GM21737 (cell line): ENCODE measurements at regions not wholly inside any gene's neighbourhood (a gene's known extent, or its start where the extent isn't known, plus 50 kb on each side); places are given as distances from the start of the nearest gene placed in this dataset.
"Not testable (repeated sequence)": the region's sequence is repeated elsewhere in the genome, so short reads cannot be mapped to it uniquely, and the experiment has no call there.

Experiments used
- ATAC-seq: cut with Tn5 transposase; IDR thresholded peaks from one replicate; pipeline ENCODE4 v1.9.1; 2021; ENCODE audit warnings: mild to moderate bottlenecking, moderate library complexity; ENCODE audit not compliant: unreplicated experiment

DNA sequence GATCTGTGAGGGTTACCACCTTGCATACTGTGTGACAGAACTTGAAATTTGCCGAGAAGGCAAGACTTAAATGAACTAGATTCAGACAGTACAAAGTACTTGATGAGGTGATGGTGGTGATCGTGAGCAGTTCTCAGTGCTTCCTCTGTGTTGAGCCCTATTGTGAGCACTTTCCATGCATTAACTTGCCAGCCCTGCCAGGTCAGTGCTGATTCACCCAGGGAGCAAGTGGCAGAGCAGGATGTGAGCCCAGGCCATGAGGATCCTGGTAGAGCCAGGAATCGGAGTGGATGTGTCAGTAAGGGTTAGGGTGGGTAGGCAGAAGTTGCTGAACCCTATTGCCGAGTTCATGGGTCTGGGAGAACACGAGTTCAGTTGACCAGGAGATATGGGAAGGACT is 4545.7 kb upstream of the TPTE start:
- not testable (repeated sequence) for ATAC-seq

- ATAC-seq, result not testable (repeated sequence)
Observed at GRCh38 chr21:5997586-5997985, 4523.8 kb upstream of the TPTE start.

DNA sequence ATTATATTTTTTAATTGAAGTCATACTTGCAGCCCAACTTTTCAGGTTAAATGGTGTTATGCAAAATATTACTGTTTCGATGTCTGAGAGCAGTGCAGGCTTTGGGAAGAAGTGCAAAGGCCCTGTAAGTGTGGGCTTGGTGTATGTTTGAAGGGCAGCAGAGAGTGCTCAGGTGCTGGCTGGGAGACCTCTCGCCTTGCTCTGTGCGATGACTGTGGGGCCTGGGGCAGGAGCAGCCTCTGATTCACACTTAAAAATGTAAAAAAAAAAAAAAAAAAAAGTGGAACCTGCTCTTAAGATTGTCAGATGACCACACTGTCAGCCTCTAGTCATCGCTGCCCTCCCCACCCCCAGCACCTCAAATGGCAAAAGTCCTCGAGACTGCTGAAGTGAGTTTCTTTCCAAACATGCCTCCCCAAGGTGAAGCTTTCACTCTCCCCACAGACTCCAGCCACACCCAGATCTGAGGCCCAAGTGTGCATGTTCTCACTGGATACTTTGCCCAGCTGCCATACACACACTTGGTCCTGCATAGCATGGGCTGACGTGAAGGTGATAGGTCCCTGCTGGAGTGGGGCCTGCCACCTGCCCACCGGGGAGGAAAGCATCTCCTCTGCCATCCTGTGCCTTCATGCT is 4505.8 kb upstream of the TPTE start:
- not testable (repeated sequence) for ATAC-seq

- not testable (repeated sequence) for ATAC-seq
Observed at GRCh38 chr21:6020460-6020859, 4500.9 kb upstream of the TPTE start.

DNA sequence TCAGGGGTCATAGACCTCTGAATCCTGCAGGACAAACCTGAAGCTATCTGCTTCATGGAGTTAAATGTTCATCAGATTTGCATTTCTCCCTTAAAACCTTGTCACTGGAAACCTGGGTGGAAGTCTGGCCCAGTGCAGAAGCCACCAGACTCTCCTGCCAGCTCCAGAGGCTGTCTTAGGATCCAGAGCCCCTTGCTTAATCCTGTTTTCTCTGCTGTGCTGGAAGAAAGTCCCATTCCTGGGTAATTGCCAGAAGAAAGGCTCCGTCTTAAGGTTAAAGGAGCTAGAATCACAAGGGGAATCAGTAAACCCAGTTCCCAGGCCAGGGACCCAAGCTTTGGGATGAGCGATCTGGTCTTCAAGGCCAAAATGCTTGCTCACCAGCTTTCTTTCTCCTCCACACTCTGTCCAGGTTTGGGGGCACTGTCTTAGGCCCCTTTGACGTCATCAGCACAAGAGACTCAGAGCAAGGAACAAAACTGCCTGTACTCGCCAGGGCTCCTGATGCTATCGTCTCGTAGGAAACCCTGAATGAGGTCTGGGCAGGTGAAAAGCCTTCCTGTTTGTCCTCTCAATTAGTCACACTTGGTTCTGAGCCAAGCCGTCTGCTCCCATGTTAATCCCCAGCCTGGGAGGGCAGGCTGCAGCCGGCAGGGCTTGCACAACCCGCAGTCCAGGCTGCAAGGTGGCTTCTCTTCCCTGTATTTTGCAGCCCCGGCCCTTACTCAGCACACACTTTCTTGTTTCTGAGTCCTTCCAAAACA is 4500.2 kb upstream of the TPTE start:
- not testable (repeated sequence) for ATAC-seq

DNA sequence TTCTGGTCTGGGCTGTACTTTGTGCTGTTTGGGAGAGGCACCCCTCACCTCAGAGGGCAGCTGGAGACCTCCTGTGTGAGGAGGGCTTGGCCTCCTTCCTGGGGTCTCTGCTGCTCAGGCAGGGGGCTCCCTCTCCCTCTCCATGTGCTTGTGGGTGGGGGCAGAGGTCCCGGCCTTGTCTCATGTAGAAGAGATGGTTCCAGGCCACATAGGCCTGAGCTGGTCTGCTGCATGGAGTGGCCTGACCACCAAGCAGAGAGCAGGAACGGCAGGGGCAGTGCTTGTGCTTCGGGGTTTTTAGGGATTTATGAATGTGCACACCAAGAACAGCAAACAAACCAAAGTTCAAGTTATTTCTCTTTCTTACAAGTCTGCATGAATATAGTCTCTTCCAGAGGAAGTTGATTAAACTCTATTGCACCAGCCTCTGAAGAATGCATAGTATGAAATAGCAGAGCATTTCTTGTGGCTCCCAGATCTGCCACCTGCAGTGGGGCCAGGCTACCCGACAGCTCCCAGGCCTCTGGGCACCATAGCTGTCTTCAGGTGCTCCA is 4499.6 kb upstream of the TPTE start:
- not testable (repeated sequence) for ATAC-seq

- ATAC-seq, result not testable (repeated sequence)
Observed at GRCh38 chr21:6023331-6023730, 4498.1 kb upstream of the TPTE start.

DNA sequence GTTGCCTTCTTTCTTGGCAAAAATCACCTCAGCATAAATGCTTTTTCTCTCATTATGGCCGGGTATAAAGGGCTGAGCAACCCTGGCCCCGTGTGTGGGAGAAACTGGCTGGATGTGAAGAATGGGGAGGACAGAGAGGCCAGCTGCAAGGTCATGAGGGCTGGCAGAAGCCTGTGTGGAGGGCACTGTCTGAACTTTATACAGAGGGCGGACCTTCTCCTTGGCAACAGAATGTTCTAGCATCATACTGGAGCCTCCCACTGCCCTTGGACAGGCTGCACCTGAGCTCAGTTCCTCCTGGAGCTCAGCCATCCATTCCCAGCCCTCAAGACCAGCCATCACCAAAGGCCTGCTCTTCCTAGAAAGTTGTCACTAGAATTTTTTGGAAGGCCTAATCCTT is 4496.2 kb upstream of the TPTE start:
- not testable (repeated sequence) for ATAC-seq

DNA sequence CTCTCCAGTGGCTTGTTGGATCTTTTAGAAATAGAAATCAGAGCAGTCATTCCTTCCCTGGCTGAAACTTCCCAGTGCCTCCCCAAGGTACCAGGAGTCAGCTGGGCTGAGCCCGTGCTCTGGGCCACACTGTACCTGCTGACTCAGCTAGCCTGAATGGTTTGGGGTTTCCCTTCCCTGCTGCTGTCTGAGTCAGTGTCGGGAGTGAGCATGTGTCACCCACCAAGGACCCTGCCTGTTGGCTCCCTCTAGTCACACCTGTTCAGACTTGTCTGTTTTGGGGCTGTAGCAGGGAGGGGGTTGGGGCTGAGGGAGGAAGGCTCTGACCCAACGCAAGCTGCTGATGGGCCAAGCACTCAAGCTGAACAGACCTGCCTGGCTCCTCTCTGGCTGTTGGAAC is 4493.9 kb upstream of the TPTE start:
- ATAC-seq, result not testable (repeated sequence)

GRCh38 chr21:6034124-6034678 is 4487.2 kb upstream of the TPTE start:
- not testable (repeated sequence) for ATAC-seq

DNA sequence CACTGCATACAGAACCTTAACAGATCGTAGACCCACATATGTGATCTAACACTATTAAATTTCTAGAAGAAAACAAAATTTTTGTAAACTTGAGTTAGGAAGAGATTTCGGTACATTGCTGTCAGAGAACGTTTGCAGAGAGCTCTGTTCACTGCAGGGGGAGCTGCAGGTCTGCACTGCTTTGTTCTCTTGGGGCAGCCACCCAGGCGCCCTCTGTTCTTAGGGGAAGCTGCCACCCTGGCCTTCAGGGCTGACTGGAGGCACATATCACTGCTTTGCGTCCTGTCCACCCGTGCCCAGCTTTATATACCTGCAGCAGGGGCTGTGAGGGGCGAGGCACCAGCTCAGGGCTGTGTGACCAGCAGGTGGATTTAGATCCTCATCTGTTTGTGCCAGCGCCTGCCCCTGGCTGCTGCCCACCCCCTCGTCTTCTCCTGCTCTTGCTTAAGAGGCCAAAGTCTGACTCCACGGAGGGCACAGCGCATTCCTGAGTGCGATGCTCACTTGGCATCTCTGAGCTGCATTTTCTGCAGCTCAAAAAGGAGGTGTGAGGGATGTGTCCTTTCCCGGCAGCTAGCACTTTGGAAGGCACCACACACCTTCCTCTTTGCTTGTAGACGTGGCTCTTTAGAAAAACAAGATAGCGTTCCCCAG is 4486.4 kb upstream of the TPTE start:
- ATAC-seq, result not testable (repeated sequence)

DNA sequence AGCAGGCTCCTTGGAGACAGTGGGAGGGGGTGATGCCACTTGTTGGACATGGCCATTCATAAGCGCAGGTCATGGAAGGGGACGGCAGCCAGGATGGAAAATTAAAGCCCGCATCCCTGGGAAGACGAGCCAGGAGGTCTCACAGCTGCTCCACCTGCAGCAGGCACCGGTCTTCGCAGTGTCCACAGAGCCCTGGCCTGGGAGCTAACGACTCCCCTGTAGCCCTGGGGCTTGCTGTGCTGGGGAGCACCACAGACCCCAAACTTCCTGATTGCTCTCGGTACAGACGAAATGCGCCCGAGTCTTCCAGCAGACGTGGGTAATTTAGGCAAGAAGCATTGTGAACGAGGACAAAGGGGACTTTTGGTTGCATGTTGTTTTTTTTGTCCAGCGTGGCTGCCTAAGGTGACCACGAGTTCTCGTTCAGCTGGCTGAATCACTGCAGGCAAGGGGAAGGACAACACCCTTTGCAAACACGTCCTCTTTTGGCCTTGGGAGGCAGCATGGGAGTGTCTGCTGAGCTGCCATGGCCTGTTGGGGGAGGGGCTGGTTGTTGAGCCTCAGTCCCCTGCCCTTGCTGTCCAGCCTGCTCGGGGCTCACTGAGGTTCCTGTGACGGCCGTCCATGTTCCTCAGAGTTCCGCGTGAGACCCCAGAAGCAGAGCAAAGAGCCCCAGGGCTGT is 4485.8 kb upstream of the TPTE start:
- ATAC-seq, result not testable (repeated sequence)

- ATAC-seq, result not testable (repeated sequence)
Observed at GRCh38 chr21:6039224-6039623, 4482.2 kb upstream of the TPTE start.

GRCh38 chr21:6040095-6040494 is 4481.3 kb upstream of the TPTE start:
- ATAC-seq, result not testable (repeated sequence)

DNA sequence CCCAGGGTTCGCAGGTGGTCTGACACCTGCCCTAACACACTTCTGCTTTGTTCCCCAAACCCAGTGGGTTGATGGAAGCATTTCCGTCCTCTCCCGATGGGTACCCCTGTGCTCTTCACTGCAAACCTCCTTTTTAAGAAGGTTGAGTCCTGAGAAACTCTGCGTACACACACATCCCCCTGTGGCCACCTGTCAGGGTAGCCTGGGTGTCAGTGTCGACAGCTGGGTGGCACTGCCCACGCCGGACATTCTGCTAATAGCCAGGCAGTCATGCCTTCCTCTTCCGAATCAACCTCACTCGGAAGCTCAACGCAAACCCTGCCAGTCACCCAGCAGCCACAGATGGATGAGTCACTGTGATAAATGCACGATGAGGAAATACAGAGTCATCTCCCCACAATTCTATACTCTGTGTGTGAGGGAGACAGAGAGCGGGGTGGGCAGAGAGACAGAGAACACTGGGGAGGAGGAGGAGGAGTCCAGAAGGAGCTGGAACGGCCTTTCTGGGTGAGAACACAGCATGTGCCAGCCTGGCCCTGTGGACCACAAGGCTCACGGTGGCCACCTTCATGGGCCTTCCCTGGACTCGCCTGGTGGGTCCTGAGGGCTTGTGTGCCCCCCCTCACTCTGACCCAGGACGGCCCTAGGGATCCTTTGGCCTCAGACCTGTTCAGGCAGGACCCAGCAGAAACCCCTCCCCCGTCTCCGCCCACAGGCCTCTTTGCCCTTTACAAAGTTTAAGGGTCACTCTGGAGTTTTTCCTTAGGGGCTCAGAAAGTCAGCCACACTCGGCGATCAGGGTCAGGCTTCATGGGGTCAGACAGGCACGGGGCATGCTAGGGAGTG is 4477.7 kb upstream of the TPTE start:
- not testable (repeated sequence) for ATAC-seq

GRCh38 chr21:6044695-6045094 is 4476.7 kb upstream of the TPTE start:
- ATAC-seq, result not testable (repeated sequence)

GRCh38 chr21:6049930-6050329 is 4471.5 kb upstream of the TPTE start:
- not testable (repeated sequence) for ATAC-seq

- ATAC-seq, result not testable (repeated sequence)
Observed at GRCh38 chr21:6052109-6052508, 4469.3 kb upstream of the TPTE start.

DNA sequence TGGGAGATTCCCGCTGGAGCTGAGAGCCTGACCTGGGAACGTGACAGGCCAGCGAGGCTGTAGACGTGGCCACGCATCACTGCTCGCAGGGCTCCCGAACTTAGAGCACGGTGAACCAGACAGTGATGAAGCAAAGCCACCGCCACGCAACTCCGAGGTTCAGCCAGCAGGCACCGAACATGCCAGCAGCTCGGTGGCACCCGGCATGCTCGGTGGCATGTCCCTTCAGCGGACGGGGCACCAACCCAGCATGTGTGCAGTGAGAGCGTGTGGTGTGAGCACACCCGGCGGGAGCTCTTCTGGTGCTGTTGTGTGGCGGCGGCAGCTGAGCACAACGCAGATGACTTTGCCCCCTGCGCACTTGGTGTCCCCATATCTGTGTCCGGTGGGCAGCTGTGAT is 4468.2 kb upstream of the TPTE start:
- not testable (repeated sequence) for ATAC-seq

- ATAC-seq, result not testable (repeated sequence)
Observed at GRCh38 chr21:6058997-6059396, 4462.4 kb upstream of the TPTE start.
